ENCODE measurements at regions not wholly inside any gene's neighbourhood (a gene's known extent, or its start where the extent isn't known, plus 50 kb on each side); places are given as distances from the start of the nearest gene placed in this dataset.

GRCh38 chr6:166768761-166769160, 141.7 kb upstream of the RPS6KA2 start:
- peaks cover 0 to 4% of the 10 kb centered on the region in 2 donors for H3K27me3 ChIP-seq (ENCODE audit: control insufficient read depth in 1 of 2, insufficient read depth in 2 of 2, low read length in 2 of 2)
- peaks cover 0 to 6% of the 10 kb centered on the region in 2 donors for H3K4me1 ChIP-seq (ENCODE audit: control insufficient read depth in 1 of 2, insufficient read depth in 2 of 2, low read length in 2 of 2)
- no peak overlapping the region for H3K27ac ChIP-seq (ENCODE audit: low read depth, low read length)
- no peaks in the 10 kb centered on the region for H3K36me3 ChIP-seq (ENCODE audit: control insufficient read depth in 1 of 2, insufficient read depth in 2 of 2, low read length in 2 of 2)
- H3K9ac ChIP-seq (ENCODE audit: low read depth in 1 of 2, low read length in 2 of 2): no peak overlapping the region
- no peaks in the 10 kb centered on the region for H3K9me3 ChIP-seq (ENCODE audit: control insufficient read depth in 1 of 2, low read length in 2 of 2)
- H3K4me3 ChIP-seq (ENCODE audit: low read depth in 1 of 2, low read length in 2 of 2): no peak overlapping the region

DNA sequence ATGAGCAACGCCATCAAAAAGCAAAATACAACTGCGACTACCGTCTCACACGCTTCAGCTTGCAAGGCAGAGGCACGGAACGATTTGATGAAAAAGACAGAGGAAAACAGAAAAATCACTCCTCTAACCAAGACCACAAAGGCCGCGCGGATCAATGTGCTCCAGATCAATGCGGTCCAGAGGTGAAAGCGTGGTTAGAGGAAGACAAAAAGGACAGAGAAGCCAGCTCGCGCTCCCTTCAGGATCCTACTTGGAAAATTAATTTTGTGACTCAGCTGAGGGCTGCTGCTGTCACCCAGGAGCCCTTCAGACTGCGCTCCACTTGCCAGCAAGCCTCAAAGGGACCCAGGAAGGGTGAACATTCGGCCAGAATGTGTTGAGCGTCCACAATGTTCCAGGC, 140.2 kb upstream of the RPS6KA2 start:
- H3K27me3 ChIP-seq (ENCODE audit: control insufficient read depth in 1 of 2, insufficient read depth in 2 of 2, low read length in 2 of 2): no peaks in the 10 kb centered on the region
- peaks cover 0 to 6% of the 10 kb centered on the region in 2 donors for H3K4me1 ChIP-seq (ENCODE audit: control insufficient read depth in 1 of 2, insufficient read depth in 2 of 2, low read length in 2 of 2)
- no peak overlapping the region for H3K9ac ChIP-seq (ENCODE audit: low read depth in 1 of 2, low read length in 2 of 2)
- no peak overlapping the region for H3K27ac ChIP-seq (ENCODE audit: low read depth, low read length)
- H3K9me3 ChIP-seq (ENCODE audit: control insufficient read depth in 1 of 2, low read length in 2 of 2): no peaks in the 10 kb centered on the region
- H3K36me3 ChIP-seq (ENCODE audit: control insufficient read depth in 1 of 2, insufficient read depth in 2 of 2, low read length in 2 of 2): no peaks in the 10 kb centered on the region
- no peak overlapping the region for H3K4me3 ChIP-seq (ENCODE audit: low read depth in 1 of 2, low read length in 2 of 2)

DNA sequence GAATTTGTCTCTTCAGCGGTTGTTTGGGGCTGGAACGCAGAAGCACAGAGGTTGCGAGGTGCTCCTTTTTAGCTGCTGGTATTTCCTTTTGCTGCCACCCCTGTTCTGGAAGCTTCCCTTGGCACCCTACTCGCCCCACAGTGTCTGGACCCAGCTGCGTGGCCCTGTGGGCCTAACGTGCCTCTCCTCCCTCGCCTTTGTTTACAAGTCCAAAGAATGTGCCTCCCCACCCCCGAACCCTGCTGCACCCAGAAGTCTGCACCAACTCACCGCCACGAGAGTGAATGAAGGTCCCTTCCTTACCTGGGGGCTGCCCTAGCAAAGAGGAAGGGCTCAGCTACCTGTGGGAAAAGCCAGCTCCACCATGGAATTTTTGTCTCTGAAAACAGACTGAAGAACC, 139.7 kb upstream of the RPS6KA2 start:
- H3K27me3 ChIP-seq (ENCODE audit: control insufficient read depth in 1 of 2, insufficient read depth in 2 of 2, low read length in 2 of 2): no peaks in the 10 kb centered on the region
- no peak overlapping the region for H3K27ac ChIP-seq (ENCODE audit: low read depth, low read length)
- H3K4me3 ChIP-seq (ENCODE audit: low read depth in 1 of 2, low read length in 2 of 2): no peak overlapping the region
- H3K9ac ChIP-seq (ENCODE audit: low read depth in 1 of 2, low read length in 2 of 2): no peak overlapping the region
- H3K9me3 ChIP-seq (ENCODE audit: control insufficient read depth in 1 of 2, low read length in 2 of 2): no peaks in the 10 kb centered on the region
- no peaks in the 10 kb centered on the region for H3K36me3 ChIP-seq (ENCODE audit: control insufficient read depth in 1 of 2, insufficient read depth in 2 of 2, low read length in 2 of 2)
- peaks cover 0 to 6% of the 10 kb centered on the region in 2 donors for H3K4me1 ChIP-seq (ENCODE audit: control insufficient read depth in 1 of 2, insufficient read depth in 2 of 2, low read length in 2 of 2)

DNA sequence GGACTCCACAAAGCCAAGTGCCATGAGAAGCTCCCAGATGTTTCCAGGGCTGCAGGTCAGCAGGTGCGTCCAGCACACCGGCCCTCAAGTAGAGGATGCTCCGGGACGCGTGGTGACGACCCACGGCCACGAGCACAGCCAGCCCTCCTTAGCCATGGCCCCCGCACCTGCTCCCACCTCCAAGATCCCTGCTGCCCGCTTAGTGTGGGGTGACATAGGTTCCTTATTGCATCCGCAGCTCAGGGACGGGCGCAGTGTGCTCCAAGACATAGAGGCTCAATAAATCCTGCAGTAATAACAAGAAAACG, 138.1 kb upstream of the RPS6KA2 start:
- Histone ChIP-seq H3K27ac (ENCODE audit: low read depth, low read length) (no peak overlapping the region), H3K4me1 (ENCODE audit: control insufficient read depth in 1 of 2, insufficient read depth in 2 of 2, low read length in 2 of 2) (peaks cover 0 to 6% of the 10 kb centered on the region in 2 donors), H3K36me3 (ENCODE audit: control insufficient read depth in 1 of 2, insufficient read depth in 2 of 2, low read length in 2 of 2) (no peaks in the 10 kb centered on the region), H3K9ac (ENCODE audit: low read depth in 1 of 2, low read length in 2 of 2) (no peak overlapping the region), H3K9me3 (ENCODE audit: control insufficient read depth in 1 of 2, low read length in 2 of 2) (no peaks in the 10 kb centered on the region), H3K4me3 (ENCODE audit: low read depth in 1 of 2, low read length in 2 of 2) (no peak overlapping the region), H3K27me3 (ENCODE audit: control insufficient read depth in 1 of 2, insufficient read depth in 2 of 2, low read length in 2 of 2) (peaks cover 0 to 3% of the 10 kb centered on the region in 2 donors)

DNA sequence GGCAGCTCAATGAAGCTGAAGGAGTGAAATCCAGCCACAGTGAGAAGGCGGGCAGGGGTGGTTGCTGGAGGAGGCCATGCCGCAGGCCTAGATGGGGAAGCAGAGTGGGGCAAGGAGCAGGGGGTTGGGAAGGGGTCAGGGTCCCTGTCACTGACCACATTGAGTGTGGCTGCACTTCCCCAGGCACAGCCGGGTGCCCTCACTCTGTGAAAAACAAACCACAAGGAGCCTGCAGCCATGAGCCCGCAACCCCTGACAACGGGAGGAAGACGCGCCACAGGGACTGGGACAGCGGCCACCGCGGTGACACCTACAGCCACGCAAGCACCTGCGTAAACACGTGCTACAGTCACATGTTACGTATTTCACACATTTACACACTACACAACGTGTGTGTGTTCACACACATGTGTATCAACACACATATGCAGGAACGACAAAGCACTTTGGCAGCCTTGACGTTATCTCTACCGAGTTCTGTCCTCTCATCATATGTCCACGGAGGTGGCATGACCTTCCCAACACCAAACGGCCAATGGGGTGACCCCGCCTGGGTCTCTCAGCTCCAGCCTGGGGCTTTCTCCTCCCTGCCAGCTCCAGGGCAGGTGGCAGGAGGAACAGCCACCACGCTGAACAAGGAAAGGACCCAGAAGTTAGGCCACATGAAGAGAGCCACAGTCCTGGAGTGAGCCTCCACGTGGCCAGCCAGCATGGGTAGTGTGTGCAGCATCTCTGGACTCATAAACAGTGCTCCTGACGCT, 137.6 kb upstream of the RPS6KA2 start:
- no peak overlapping the region for H3K9ac ChIP-seq (ENCODE audit: low read depth in 1 of 2, low read length in 2 of 2)
- no peaks in the 10 kb centered on the region for H3K9me3 ChIP-seq (ENCODE audit: control insufficient read depth in 1 of 2, low read length in 2 of 2)
- H3K36me3 ChIP-seq (ENCODE audit: control insufficient read depth in 1 of 2, insufficient read depth in 2 of 2, low read length in 2 of 2): no peaks in the 10 kb centered on the region

DNA sequence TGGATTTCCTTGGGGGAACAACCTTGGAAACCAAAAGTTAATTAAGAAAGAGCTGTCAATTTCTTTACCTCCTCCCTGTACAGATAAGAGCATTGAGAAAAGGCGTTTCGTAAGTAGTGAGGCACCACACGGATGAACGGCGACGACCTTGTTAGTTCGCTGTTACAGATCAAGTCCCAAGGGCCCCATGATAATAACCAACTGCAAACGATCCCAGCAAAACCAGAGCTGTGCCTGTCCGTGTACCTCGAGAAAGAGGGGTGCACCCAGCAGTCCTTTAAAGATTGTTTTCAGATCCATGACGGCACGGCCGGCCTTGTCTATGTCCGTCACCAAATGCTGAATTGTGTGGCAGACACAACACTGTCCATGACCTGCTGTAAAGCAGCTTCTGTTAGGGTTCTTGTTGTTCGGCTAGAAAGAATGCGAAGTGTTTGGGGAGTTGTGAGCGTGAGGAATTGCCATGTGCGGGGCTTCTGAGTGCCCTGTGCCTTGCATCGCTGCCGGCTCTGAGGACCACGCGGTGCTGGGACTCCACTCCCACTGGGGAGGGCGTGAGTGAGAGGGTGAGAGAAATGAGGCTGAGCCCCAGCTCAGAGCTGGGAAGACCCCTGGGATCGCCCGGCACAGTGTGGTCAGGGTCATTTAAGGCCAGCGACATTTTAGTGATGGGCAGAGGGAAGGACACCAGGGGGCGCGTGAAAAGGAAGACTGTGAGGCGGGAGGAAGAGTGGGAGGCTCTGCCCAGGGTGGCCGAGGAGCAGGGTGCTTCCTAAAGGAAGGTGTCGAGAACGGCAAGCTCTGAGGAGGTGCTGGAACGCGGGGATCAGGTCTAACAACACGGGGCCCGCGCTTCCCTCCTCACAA, 136.8 kb upstream of the RPS6KA2 start:
- Histone ChIP-seq H3K9ac (ENCODE audit: low read depth in 1 of 2, low read length in 2 of 2) (no peak overlapping the region), H3K27ac (ENCODE audit: low read depth, low read length) (no peak overlapping the region), H3K4me1 (ENCODE audit: control insufficient read depth in 1 of 2, insufficient read depth in 2 of 2, low read length in 2 of 2) (peaks cover 0 to 6% of the 10 kb centered on the region in 2 donors), H3K4me3 (ENCODE audit: low read depth in 1 of 2, low read length in 2 of 2) (no peak overlapping the region), H3K36me3 (ENCODE audit: control insufficient read depth in 1 of 2, insufficient read depth in 2 of 2, low read length in 2 of 2) (no peaks in the 10 kb centered on the region), H3K27me3 (ENCODE audit: control insufficient read depth in 1 of 2, insufficient read depth in 2 of 2, low read length in 2 of 2) (peaks cover 2 to 5% of the 10 kb centered on the region in 2 donors), H3K9me3 (ENCODE audit: control insufficient read depth in 1 of 2, low read length in 2 of 2) (no peaks in the 10 kb centered on the region)

More for the DNA sequence above, 137.6 kb upstream of the RPS6KA2 start:
- H3K4me1 ChIP-seq (ENCODE audit: control insufficient read depth in 1 of 2, insufficient read depth in 2 of 2, low read length in 2 of 2): peaks cover 0 to 6% of the 10 kb centered on the region in 2 donors
- H3K4me3 ChIP-seq (ENCODE audit: low read depth in 1 of 2, low read length in 2 of 2): no peak overlapping the region
- H3K27ac ChIP-seq (ENCODE audit: low read depth, low read length): no peak overlapping the region
- peaks cover 0 to 3% of the 10 kb centered on the region in 2 donors for H3K27me3 ChIP-seq (ENCODE audit: control insufficient read depth in 1 of 2, insufficient read depth in 2 of 2, low read length in 2 of 2)

DNA sequence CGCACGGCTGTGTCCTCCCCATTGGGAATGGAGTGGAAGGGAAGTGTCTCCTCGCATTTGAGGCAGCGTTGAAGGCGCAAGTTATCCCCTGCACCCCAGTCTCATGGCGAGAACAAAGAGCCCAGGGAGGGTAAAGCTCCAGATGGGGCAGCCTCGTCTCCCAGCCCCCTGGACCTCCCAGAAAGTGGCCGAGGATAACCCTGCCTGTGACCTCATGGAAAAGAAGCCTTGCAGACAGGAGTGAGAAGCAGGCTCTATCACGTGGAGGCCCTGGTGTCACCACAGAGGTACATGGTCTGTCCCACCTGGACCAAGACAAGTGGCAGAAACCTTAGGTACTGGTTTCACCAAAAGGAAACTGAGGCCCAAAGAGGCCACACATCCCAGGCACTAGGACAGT, 134.8 kb upstream of the RPS6KA2 start:
- Histone ChIP-seq H3K4me1 (ENCODE audit: control insufficient read depth in 1 of 2, insufficient read depth in 2 of 2, low read length in 2 of 2) (peaks cover 7 to 13% of the 10 kb centered on the region in 2 donors), H3K36me3 (ENCODE audit: control insufficient read depth in 1 of 2, insufficient read depth in 2 of 2, low read length in 2 of 2) (no peaks in the 10 kb centered on the region), H3K9me3 (ENCODE audit: control insufficient read depth in 1 of 2, low read length in 2 of 2) (no peaks in the 10 kb centered on the region), H3K27me3 (ENCODE audit: control insufficient read depth in 1 of 2, insufficient read depth in 2 of 2, low read length in 2 of 2) (peaks cover 5 to 14% of the 10 kb centered on the region in 2 donors), H3K4me3 (ENCODE audit: low read depth in 1 of 2, low read length in 2 of 2) (no peak overlapping the region), H3K27ac (ENCODE audit: low read depth, low read length) (no peak overlapping the region), H3K9ac (ENCODE audit: low read depth in 1 of 2, low read length in 2 of 2) (no peak overlapping the region)

DNA sequence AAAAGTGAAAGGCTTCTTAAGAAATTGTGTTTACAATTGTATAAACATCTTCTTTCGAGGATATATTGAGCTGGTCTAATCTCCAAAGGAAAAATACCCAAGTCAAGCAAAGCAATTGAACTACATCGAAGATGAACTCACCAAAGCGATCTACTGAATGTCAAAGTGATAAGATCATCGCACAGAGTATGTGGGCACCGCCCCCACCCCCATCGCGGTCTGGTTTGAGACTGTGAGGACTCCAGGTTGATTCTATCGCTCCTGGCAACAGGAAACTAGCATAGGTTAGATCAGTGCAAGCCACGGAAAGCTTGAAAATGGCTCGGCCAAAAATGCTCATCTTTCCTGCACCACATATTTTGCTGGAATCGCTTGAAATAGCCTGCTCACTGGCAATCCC, 133.2 kb upstream of the RPS6KA2 start:
- peaks cover 5 to 14% of the 10 kb centered on the region in 2 donors for H3K27me3 ChIP-seq (ENCODE audit: control insufficient read depth in 1 of 2, insufficient read depth in 2 of 2, low read length in 2 of 2)
- no peak overlapping the region for H3K27ac ChIP-seq (ENCODE audit: low read depth, low read length)
- H3K36me3 ChIP-seq (ENCODE audit: control insufficient read depth in 1 of 2, insufficient read depth in 2 of 2, low read length in 2 of 2): no peaks in the 10 kb centered on the region
- H3K9me3 ChIP-seq (ENCODE audit: control insufficient read depth in 1 of 2, low read length in 2 of 2): no peaks in the 10 kb centered on the region
- H3K4me1 ChIP-seq (ENCODE audit: control insufficient read depth in 1 of 2, insufficient read depth in 2 of 2, low read length in 2 of 2): peaks cover 7 to 8% of the 10 kb centered on the region in 2 donors
- H3K9ac ChIP-seq (ENCODE audit: low read depth in 1 of 2, low read length in 2 of 2): no peak overlapping the region
- no peak overlapping the region for H3K4me3 ChIP-seq (ENCODE audit: low read depth in 1 of 2, low read length in 2 of 2)

DNA sequence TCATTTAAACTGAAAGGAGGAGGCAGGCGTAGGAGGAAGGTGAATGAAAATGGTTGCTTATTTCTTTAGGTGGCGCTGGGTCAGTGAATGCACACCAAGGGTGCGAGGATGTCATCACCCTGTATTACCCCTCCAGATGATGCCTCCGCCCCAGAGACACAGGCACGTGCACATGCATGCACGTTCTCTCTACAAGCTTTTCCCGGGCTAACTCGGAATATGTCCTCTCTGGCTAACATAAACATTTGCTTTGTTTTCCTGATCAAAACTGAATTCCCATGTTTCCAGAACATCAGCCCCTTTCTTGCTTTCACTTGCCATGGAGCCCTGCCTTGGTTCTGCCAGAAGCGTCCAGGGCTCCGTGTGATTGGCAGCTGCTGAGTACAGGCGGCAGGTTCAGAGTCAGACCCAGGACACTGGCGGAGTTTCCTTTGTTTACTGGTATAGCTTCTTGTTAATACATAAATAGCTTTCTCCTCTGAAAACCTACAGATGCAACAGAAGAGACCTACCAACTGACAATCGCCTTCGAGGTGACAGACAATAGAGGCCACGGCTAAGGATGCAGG, 131.2 kb upstream of the RPS6KA2 start:
- H3K36me3 ChIP-seq (ENCODE audit: control insufficient read depth in 1 of 2, insufficient read depth in 2 of 2, low read length in 2 of 2): no peaks in the 10 kb centered on the region
- H3K27ac ChIP-seq (ENCODE audit: low read depth, low read length): no peak overlapping the region
- peak overlapping the region; percentile 15 to 50 for H3K4me3 ChIP-seq (ENCODE audit: low read depth in 1 of 2, low read length in 2 of 2)
- peaks cover 5 to 14% of the 10 kb centered on the region in 2 donors for H3K27me3 ChIP-seq (ENCODE audit: control insufficient read depth in 1 of 2, insufficient read depth in 2 of 2, low read length in 2 of 2)
- H3K4me1 ChIP-seq (ENCODE audit: control insufficient read depth in 1 of 2, insufficient read depth in 2 of 2, low read length in 2 of 2): peaks cover 7 to 8% of the 10 kb centered on the region in 2 donors
- no peaks in the 10 kb centered on the region for H3K9me3 ChIP-seq (ENCODE audit: control insufficient read depth in 1 of 2, low read length in 2 of 2)
- H3K9ac ChIP-seq (ENCODE audit: low read depth in 1 of 2, low read length in 2 of 2): no peak overlapping the region
